Caco-2 (cell line): ENCODE measurements at regions not wholly inside any gene's neighbourhood (a gene's known extent, or its start where the extent isn't known, plus 50 kb on each side); places are given as distances from the start of the nearest gene placed in this dataset.

Experiments
- BruUV-seq: library from RNA; stranded (reverse); fragments of 400-500 nt; replicated peaks from 2 replicates; lab custom pipeline; 2021; lab: Mats Ljungman, UMichigan
- CTCF ChIA-PET: fragments of 300-600 bp; sonication (Branson Sonifier 250); formaldehyde crosslinking; loops from one replicate; lab custom pipeline; 2022; ENCODE audit warnings: antibody characterized with exemption; lab: Charles Lee
- POLR2A ChIA-PET: fragments of 300-600 bp; sonication (Branson Sonifier 250); formaldehyde crosslinking; loops from one replicate; lab custom pipeline; 2022; ENCODE audit warnings: antibody characterized with exemption; lab: Charles Lee
- DNase-seq, 2 experiments: peaks; one replicate each; pipeline versions ENCODE4 v3.0.0 to v3.0.0-alpha.2; 2020 to 2022
- H3K27me3 ChIP-seq: replicated peaks from 2 replicates; pipeline ENCODE4 v1.6.0; 2011; ENCODE audit warnings: low read length; ENCODE audit not compliant: control insufficient read depth, insufficient read depth
- H3K36me3 ChIP-seq: 2 replicates; pipeline ENCODE4 v1.5.1; 2011; ENCODE audit warnings: low read length; ENCODE audit not compliant: control insufficient read depth, insufficient read depth
- H3K4me1 ChIP-seq: fragments of 250-450 bp; sonication (Bioruptor Pico); 2 replicates; pipeline ENCODE4 v1.5.1; 2020; ENCODE audit warnings: mild to moderate bottlenecking
- H3K4me3 ChIP-seq: 2 replicates; pipeline ENCODE4 v1.5.1; 2011; ENCODE audit warnings: low read depth, mild to moderate bottlenecking, control low read depth, low read length
- H3K9me3 ChIP-seq: fragments of 250-450 bp; sonication (Bioruptor Pico); 2 replicates; pipeline ENCODE4 v1.5.1; 2020; ENCODE audit warnings: mild to moderate bottlenecking, moderate library complexity
- H3K27ac Mint-ChIP-seq: one replicate; pipeline ENCODE4 v1.8.0; 2022; ENCODE audit warnings: mixed read lengths; ENCODE audit not compliant: unreplicated experiment
- H3K27me3 Mint-ChIP-seq: one replicate; pipeline ENCODE4 v1.8.0; 2022; ENCODE audit warnings: mixed read lengths; ENCODE audit not compliant: insufficient read depth, unreplicated experiment
- H3K36me3 Mint-ChIP-seq: one replicate; pipeline ENCODE4 v1.8.0; 2022; ENCODE audit warnings: mild to moderate bottlenecking, mixed read lengths; ENCODE audit not compliant: insufficient read depth, unreplicated experiment
- H3K4me1 Mint-ChIP-seq: one replicate; pipeline ENCODE4 v1.8.0; 2022; ENCODE audit warnings: low read depth, mixed read lengths; ENCODE audit not compliant: unreplicated experiment
- H3K4me3 Mint-ChIP-seq: one replicate; pipeline ENCODE4 v1.8.0; 2022; ENCODE audit warnings: mild to moderate bottlenecking, moderate library complexity, mixed read lengths; ENCODE audit not compliant: unreplicated experiment
- H3K9me3 Mint-ChIP-seq: one replicate; pipeline ENCODE4 v1.8.0; 2022; ENCODE audit warnings: mixed read lengths; ENCODE audit not compliant: unreplicated experiment
- CTCF ChIP-seq, 2 experiments: fragments of 200-600 bp in 1 of 2; IDR thresholded peaks; 1 replicate in 1 of 2; 2 replicates in 1 of 2; pipeline versions ENCODE4 v1.5.1 to v1.8.0; 2011 to 2022; ENCODE audit warnings: antibody characterized with exemption in 1 of 2, control low read depth in 1 of 2, inconsistent platforms in 1 of 2, low read depth in 1 of 2, low read length in 1 of 2, mild to moderate bottlenecking in 1 of 2, moderate library complexity in 1 of 2; ENCODE audit not compliant: insufficient read depth in 1 of 2, severe bottlenecking in 1 of 2, unreplicated experiment in 1 of 2
- intact Hi-C: fragments of 100-400 bp; cut with micrococcal nuclease; formaldehyde crosslinking; loops from one replicate; pipeline ENCODE4 v1.10.0; 2022; ENCODE audit not compliant: unreplicated experiment

- H3K4me3 ChIP-seq, result no peak overlapping the region
- Mint-ChIP-seq H3K4me1 (no peaks in the 10 kb centered on the region), H3K36me3 (no peaks in the 10 kb centered on the region), H3K9me3 (no peaks in the 10 kb centered on the region), H3K27ac (no peak overlapping the region), H3K4me3 (no peak overlapping the region), H3K27me3 (peaks cover 13% of the 10 kb centered on the region)
- TF ChIP-seq CTCF (IDR thresholded peaks at IDR 0.05; ENCODE audit: insufficient read depth in 1 of 2, low read depth in 1 of 2, low read length in 1 of 2, severe bottlenecking in 1 of 2, unreplicated experiment in 1 of 2), result no peak
- intact Hi-C loops, result no loop called here
- no peaks in the 10 kb centered on the region for H3K27me3 ChIP-seq
- POLR2A ChIA-PET, result no interaction called here
- no peaks in the 10 kb centered on the region for H3K36me3 ChIP-seq
- H3K9me3 ChIP-seq, result no peaks in the 10 kb centered on the region
- no peaks in the 10 kb centered on the region for H3K4me1 ChIP-seq
- BruUV-seq, result no TSS peak
- CTCF ChIA-PET, result no interaction called here
- DNase-seq, result no peak
These were observed 132.6 kb upstream of the TBCA start for GRCh38 chr5:77908787-77909186.

- no peak overlapping the region for H3K27ac Mint-ChIP-seq
- no peaks in the 10 kb centered on the region for H3K4me1 Mint-ChIP-seq
- Histone ChIP-seq H3K36me3 (no peaks in the 10 kb centered on the region), H3K4me3 (no peak overlapping the region), H3K4me1 (no peaks in the 10 kb centered on the region), H3K27me3 (no peaks in the 10 kb centered on the region), H3K9me3 (no peaks in the 10 kb centered on the region)
- DNase-seq, result no peak
- H3K4me3 Mint-ChIP-seq, result no peak overlapping the region
- peaks cover 10% of the 10 kb centered on the region for H3K27me3 Mint-ChIP-seq
- CTCF ChIA-PET, result no interaction called here
- POLR2A ChIA-PET, result no interaction called here
- H3K36me3 Mint-ChIP-seq, result no peaks in the 10 kb centered on the region
- no peak for TF ChIP-seq CTCF (IDR thresholded peaks at IDR 0.05; ENCODE audit: insufficient read depth in 1 of 2, low read depth in 1 of 2, low read length in 1 of 2, severe bottlenecking in 1 of 2, unreplicated experiment in 1 of 2)
- BruUV-seq, result no TSS peak
- H3K9me3 Mint-ChIP-seq, result no peaks in the 10 kb centered on the region
- intact Hi-C loops, result no loop called here
These were observed 131.6 kb upstream of the TBCA start for GRCh38 chr5:77907786-77908185.

- H3K4me3 ChIP-seq, result no peak overlapping the region
- CTCF ChIA-PET, result no interaction called here
- TF ChIP-seq CTCF (IDR thresholded peaks at IDR 0.05; ENCODE audit: insufficient read depth in 1 of 2, low read depth in 1 of 2, low read length in 1 of 2, severe bottlenecking in 1 of 2, unreplicated experiment in 1 of 2), result no peak
- Mint-ChIP-seq H3K27ac (no peak overlapping the region), H3K27me3 (peaks cover 10% of the 10 kb centered on the region), H3K4me3 (no peak overlapping the region), H3K36me3 (no peaks in the 10 kb centered on the region), H3K4me1 (no peaks in the 10 kb centered on the region), H3K9me3 (no peaks in the 10 kb centered on the region)
- DNase-seq, result no peak
- POLR2A ChIA-PET, result no interaction called here
- no peaks in the 10 kb centered on the region for H3K27me3 ChIP-seq
- no TSS peak for BruUV-seq
- no peaks in the 10 kb centered on the region for H3K36me3 ChIP-seq
- no peaks in the 10 kb centered on the region for H3K9me3 ChIP-seq
- intact Hi-C loops, result no loop called here
- H3K4me1 ChIP-seq, result no peaks in the 10 kb centered on the region
These were observed 130.7 kb upstream of the TBCA start for GRCh38 chr5:77906806-77907205.
